ENCODE measurements at regions not wholly inside any gene's neighbourhood (a gene's known extent, or its start where the extent isn't known, plus 50 kb on each side); places are given as distances from the start of the nearest gene placed in this dataset.

- POLR2A ChIA-PET: no interaction called here
Measured at GRCh38 chr16:9650284-9650683, 531.9 kb downstream of the GRIN2A start.

GRCh38 chr16:9655051-9655450 lies 527.2 kb downstream of the GRIN2A start:
- H3K27ac Mint-ChIP-seq: no peak overlapping the region
- no peak for DNase-seq
- ChIA-PET POLR2A (no interaction called here), CTCF (interaction anchor here (0.5 kb wide), 1 partner anchor 64 kb away, joined by 3 read pairs; no protein-coding TSS in a partner anchor)
- peaks cover 2 to 14% (median 5%) of the 10 kb centered on the region in 11 donors for H3K9me3 Mint-ChIP-seq
- Histone ChIP-seq H3K4me3 (ENCODE audit: low read length) (no peak overlapping the region), H3K9me3 (ENCODE audit: control insufficient read depth in 2 of 3, low read length in 3 of 3) (no peaks in the 10 kb centered on the region), H3K27me3 (ENCODE audit: control insufficient read depth in 2 of 2, insufficient read depth in 2 of 2, low read length in 2 of 2) (no peaks in the 10 kb centered on the region), H3K36me3 (ENCODE audit: control insufficient read depth in 2 of 3, insufficient read depth in 3 of 3, low read length in 3 of 3) (no peaks in the 10 kb centered on the region), H3K4me1 (ENCODE audit: control insufficient read depth in 2 of 2, insufficient read depth in 2 of 2, low read length in 2 of 2) (no peaks in the 10 kb centered on the region), H3K27ac (ENCODE audit: low read depth, low read length) (no peak overlapping the region)
- H3K36me3 Mint-ChIP-seq: peaks cover 0 to 3% (median 0%) of the 10 kb centered on the region in 5 donors
- H3K27me3 Mint-ChIP-seq: peaks cover 0 to 14% (median 7%) of the 10 kb centered on the region in 5 donors
- H3K4me3 Mint-ChIP-seq: no peak overlapping the region
- peaks cover 0 to 2% (median 0%) of the 10 kb centered on the region in 7 donors for H3K4me1 Mint-ChIP-seq
- ATAC-seq: no peak
- intact Hi-C loops (cut with micrococcal nuclease): no loop called here

More at GRCh38 chr16:9650284-9650683, 531.9 kb downstream of the GRIN2A start:
- Mint-ChIP-seq H3K4me1 (no peaks in the 10 kb centered on the region), H3K9me3 (peaks cover 0 to 10% (median under 1%) of the 10 kb centered on the region in 11 donors), H3K4me3 (no peak overlapping the region), H3K27me3 (peaks cover 0 to 19% (median 10%) of the 10 kb centered on the region in 5 donors), H3K27ac (no peak overlapping the region), H3K36me3 (peaks cover 0 to 3% (median 0%) of the 10 kb centered on the region in 5 donors)
- Histone ChIP-seq H3K4me1 (ENCODE audit: control insufficient read depth in 2 of 2, insufficient read depth in 2 of 2, low read length in 2 of 2) (no peaks in the 10 kb centered on the region), H3K9me3 (ENCODE audit: control insufficient read depth in 2 of 3, low read length in 3 of 3) (no peaks in the 10 kb centered on the region), H3K36me3 (ENCODE audit: control insufficient read depth in 2 of 3, insufficient read depth in 3 of 3, low read length in 3 of 3) (no peaks in the 10 kb centered on the region), H3K27me3 (ENCODE audit: control insufficient read depth in 2 of 2, insufficient read depth in 2 of 2, low read length in 2 of 2) (no peaks in the 10 kb centered on the region), H3K4me3 (ENCODE audit: low read length) (no peak overlapping the region), H3K27ac (ENCODE audit: low read depth, low read length) (no peak overlapping the region)
- DNase-seq: no peak
- ATAC-seq: no peak
- intact Hi-C loops (cut with micrococcal nuclease): no loop called here
- CTCF ChIA-PET: no interaction called here

GRCh38 chr16:9657641-9658040 lies 524.6 kb downstream of the GRIN2A start:
- CTCF ChIA-PET: interaction anchor here (0.6 kb wide), 1 partner anchor 40 kb away, joined by 3 read pairs; no protein-coding TSS in a partner anchor
- H3K4me3 ChIP-seq (ENCODE audit: low read length): no peak overlapping the region
- Mint-ChIP-seq H3K9me3 (peaks cover under 1 to 11% (median 5%) of the 10 kb centered on the region in 11 donors), H3K4me3 (no peak overlapping the region), H3K27ac (no peak overlapping the region), H3K27me3 (peaks cover 0 to 10% (median 9%) of the 10 kb centered on the region in 5 donors), H3K4me1 (peaks cover 0 to 2% (median 0%) of the 10 kb centered on the region in 7 donors), H3K36me3 (peaks cover 0 to 3% (median 0%) of the 10 kb centered on the region in 5 donors)
- intact Hi-C loops (cut with micrococcal nuclease): no loop called here
- DNase-seq (no peak), ATAC-seq (no peak)
- H3K4me1 ChIP-seq (ENCODE audit: control insufficient read depth in 2 of 2, insufficient read depth in 2 of 2, low read length in 2 of 2): no peaks in the 10 kb centered on the region
- H3K27ac ChIP-seq (ENCODE audit: low read depth, low read length): no peak overlapping the region
- H3K36me3 ChIP-seq (ENCODE audit: control insufficient read depth in 2 of 3, insufficient read depth in 3 of 3, low read length in 3 of 3): no peaks in the 10 kb centered on the region
- H3K9me3 ChIP-seq (ENCODE audit: control insufficient read depth in 2 of 3, low read length in 3 of 3): no peaks in the 10 kb centered on the region
- no peaks in the 10 kb centered on the region for H3K27me3 ChIP-seq (ENCODE audit: control insufficient read depth in 2 of 2, insufficient read depth in 2 of 2, low read length in 2 of 2)
- POLR2A ChIA-PET: no interaction called here

- Histone ChIP-seq H3K4me3 (ENCODE audit: low read length) (no peak overlapping the region), H3K27ac (ENCODE audit: low read depth, low read length) (no peak overlapping the region), H3K4me1 (ENCODE audit: control insufficient read depth in 2 of 2, insufficient read depth in 2 of 2, low read length in 2 of 2) (no peaks in the 10 kb centered on the region), H3K9me3 (ENCODE audit: control insufficient read depth in 2 of 3, low read length in 3 of 3) (no peaks in the 10 kb centered on the region), H3K36me3 (ENCODE audit: control insufficient read depth in 2 of 3, insufficient read depth in 3 of 3, low read length in 3 of 3) (no peaks in the 10 kb centered on the region), H3K27me3 (ENCODE audit: control insufficient read depth in 2 of 2, insufficient read depth in 2 of 2, low read length in 2 of 2) (no peaks in the 10 kb centered on the region)
- ChIA-PET POLR2A (no interaction called here), CTCF (interaction anchor here (0.6 kb wide), 1 partner anchor 41 kb away, joined by 3 read pairs; no protein-coding TSS in a partner anchor)
- intact Hi-C loops (cut with micrococcal nuclease): no loop called here
- no peak overlapping the region for H3K27ac Mint-ChIP-seq
- H3K4me1 Mint-ChIP-seq: peaks cover 0 to 2% (median 0%) of the 10 kb centered on the region in 7 donors
- H3K4me3 Mint-ChIP-seq: no peak overlapping the region
- peaks cover 0 to 10% (median 9%) of the 10 kb centered on the region in 5 donors for H3K27me3 Mint-ChIP-seq
- peaks cover 0 to 9% (median 5%) of the 10 kb centered on the region in 11 donors for H3K9me3 Mint-ChIP-seq
- no peak for ATAC-seq
- no peak for DNase-seq
- peaks cover 0 to 3% (median 0%) of the 10 kb centered on the region in 5 donors for H3K36me3 Mint-ChIP-seq
Measured at GRCh38 chr16:9658164-9658563, 524.1 kb downstream of the GRIN2A start.

- ChIA-PET POLR2A (no interaction called here), CTCF (no interaction called here)
- Mint-ChIP-seq H3K4me1 (peaks cover 0 to 2% (median 0%) of the 10 kb centered on the region in 7 donors), H3K4me3 (no peak overlapping the region), H3K27ac (no peak overlapping the region), H3K9me3 (peaks cover 0 to 9% (median 5%) of the 10 kb centered on the region in 11 donors), H3K36me3 (no peaks in the 10 kb centered on the region), H3K27me3 (peaks cover 0 to 10% (median 9%) of the 10 kb centered on the region in 5 donors)
- H3K27me3 ChIP-seq (ENCODE audit: control insufficient read depth in 2 of 2, insufficient read depth in 2 of 2, low read length in 2 of 2): no peaks in the 10 kb centered on the region
- no peak overlapping the region for H3K4me3 ChIP-seq (ENCODE audit: low read length)
- H3K9me3 ChIP-seq (ENCODE audit: control insufficient read depth in 2 of 3, low read length in 3 of 3): no peaks in the 10 kb centered on the region
- no peaks in the 10 kb centered on the region for H3K36me3 ChIP-seq (ENCODE audit: control insufficient read depth in 2 of 3, insufficient read depth in 3 of 3, low read length in 3 of 3)
- no peak for ATAC-seq
- no peak for DNase-seq
- H3K4me1 ChIP-seq (ENCODE audit: control insufficient read depth in 2 of 2, insufficient read depth in 2 of 2, low read length in 2 of 2): no peaks in the 10 kb centered on the region
- H3K27ac ChIP-seq (ENCODE audit: low read depth, low read length): no peak overlapping the region
- intact Hi-C loops (cut with micrococcal nuclease): no loop called here
Measured at GRCh38 chr16:9658586-9658985, 523.6 kb downstream of the GRIN2A start.

GRCh38 chr16:9660898-9661297 lies 521.3 kb downstream of the GRIN2A start:
- Mint-ChIP-seq H3K36me3 (no peaks in the 10 kb centered on the region), H3K27me3 (peaks cover 0 to 10% (median 5%) of the 10 kb centered on the region in 5 donors), H3K4me1 (peaks cover 0 to 2% (median 0%) of the 10 kb centered on the region in 7 donors), H3K27ac (no peak overlapping the region), H3K4me3 (no peak overlapping the region), H3K9me3 (peaks cover 0 to 14% (median 5%) of the 10 kb centered on the region in 11 donors)
- H3K27ac ChIP-seq (ENCODE audit: low read depth, low read length): no peak overlapping the region
- DNase-seq (no peak), ATAC-seq (no peak)
- CTCF ChIA-PET: no interaction called here
- no peaks in the 10 kb centered on the region for H3K27me3 ChIP-seq (ENCODE audit: control insufficient read depth in 2 of 2, insufficient read depth in 2 of 2, low read length in 2 of 2)
- no peaks in the 10 kb centered on the region for H3K36me3 ChIP-seq (ENCODE audit: control insufficient read depth in 2 of 3, insufficient read depth in 3 of 3, low read length in 3 of 3)
- H3K4me1 ChIP-seq (ENCODE audit: control insufficient read depth in 2 of 2, insufficient read depth in 2 of 2, low read length in 2 of 2): no peaks in the 10 kb centered on the region
- intact Hi-C loops (cut with micrococcal nuclease): no loop called here
- POLR2A ChIA-PET: no interaction called here
- H3K9me3 ChIP-seq (ENCODE audit: control insufficient read depth in 2 of 3, low read length in 3 of 3): no peaks in the 10 kb centered on the region
- no peak overlapping the region for H3K4me3 ChIP-seq (ENCODE audit: low read length)

GRCh38 chr16:9661336-9662017 lies 520.8 kb downstream of the GRIN2A start:
- no peaks in the 10 kb centered on the region for H3K9me3 ChIP-seq (ENCODE audit: control insufficient read depth in 2 of 3, low read length in 3 of 3)
- H3K27me3 ChIP-seq (ENCODE audit: control insufficient read depth in 2 of 2, insufficient read depth in 2 of 2, low read length in 2 of 2): no peaks in the 10 kb centered on the region
- H3K4me3 ChIP-seq (ENCODE audit: low read length): no peak overlapping the region
- Mint-ChIP-seq H3K27ac (no peak overlapping the region), H3K4me3 (no peak overlapping the region), H3K36me3 (no peaks in the 10 kb centered on the region), H3K9me3 (peaks cover 0 to 18% (median 5%) of the 10 kb centered on the region in 11 donors), H3K27me3 (peaks cover 0 to 10% (median 5%) of the 10 kb centered on the region in 5 donors), H3K4me1 (peaks cover 0 to 2% (median 0%) of the 10 kb centered on the region in 7 donors)
- ATAC-seq (no peak), DNase-seq (no peak)
- ChIA-PET CTCF (no interaction called here), POLR2A (no interaction called here)
- no peaks in the 10 kb centered on the region for H3K4me1 ChIP-seq (ENCODE audit: control insufficient read depth in 2 of 2, insufficient read depth in 2 of 2, low read length in 2 of 2)
- intact Hi-C loops (cut with micrococcal nuclease): no loop called here
- no peaks in the 10 kb centered on the region for H3K36me3 ChIP-seq (ENCODE audit: control insufficient read depth in 2 of 3, insufficient read depth in 3 of 3, low read length in 3 of 3)
- no peak overlapping the region for H3K27ac ChIP-seq (ENCODE audit: low read depth, low read length)
